Stimulated activated CD8-positive, alpha-beta memory T cell treated with anti-CD3 and anti-CD28 coated beads, Interleukin-15, amount 100 ng/mL, for 24 hours (primary cell): ENCODE measurements at regions not wholly inside any gene's neighbourhood (a gene's known extent, or its start where the extent isn't known, plus 50 kb on each side); places are given as distances from the start of the nearest gene placed in this dataset.
"Not testable (repeated sequence)": the region's sequence is repeated elsewhere in the genome, so short reads cannot be mapped to it uniquely, and the experiment has no call there.

Source experiments
- DNase-seq: peaks from one replicate; pipeline ENCODE4 v3.0.0-alpha.2; 2020; ENCODE audit warnings: low read depth

GRCh38 chr22:49525801-49526535 is 301.7 kb downstream of the BRD1 start:
- no peak for DNase-seq

GRCh38 chr22:49525360-49525759 is 302.3 kb downstream of the BRD1 start:
- no peak for DNase-seq

GRCh38 chr22:49524362-49524761 is 303.3 kb downstream of the BRD1 start:
- no peak for DNase-seq

- no peak for DNase-seq
Observed at GRCh38 chr22:49523374-49524008, 304.2 kb downstream of the BRD1 start.

- no peak for DNase-seq
Observed at GRCh38 chr22:49522582-49523373, 304.9 kb downstream of the BRD1 start.

- no peak for DNase-seq
Observed at GRCh38 chr22:49521787-49522224, 305.9 kb downstream of the BRD1 start.

GRCh38 chr22:49519117-49519737 is 308.4 kb downstream of the BRD1 start:
- DNase-seq, result no peak

- no peak for DNase-seq
Observed at GRCh38 chr22:49518436-49518970, 309.2 kb downstream of the BRD1 start.

- DNase-seq, result no peak
Observed at GRCh38 chr22:49517667-49518185, 309.9 kb downstream of the BRD1 start.

GRCh38 chr22:49517211-49517610 is 310.5 kb downstream of the BRD1 start:
- no peak for DNase-seq

- DNase-seq, result no peak
Observed at GRCh38 chr22:49515475-49515874, 312.2 kb downstream of the BRD1 start.

GRCh38 chr22:49514641-49515040 is 313.0 kb downstream of the BRD1 start:
- no peak for DNase-seq

- DNase-seq, result no peak
Observed at GRCh38 chr22:49514211-49514610, 313.5 kb downstream of the BRD1 start.

GRCh38 chr22:49513358-49513851 is 314.3 kb downstream of the BRD1 start:
- no peak for DNase-seq

GRCh38 chr22:49512487-49513165 is 315.0 kb downstream of the BRD1 start:
- no peak for DNase-seq

- DNase-seq, result not testable (repeated sequence)
Observed at GRCh38 chr22:49511393-49512189, 316.1 kb downstream of the BRD1 start.

- no peak for DNase-seq
Observed at GRCh38 chr22:49510718-49511117, 317.0 kb downstream of the BRD1 start.

GRCh38 chr22:49509016-49509415 is 318.7 kb downstream of the BRD1 start:
- DNase-seq, result no peak

- DNase-seq, result no peak
Observed at GRCh38 chr22:49508561-49508960, 319.1 kb downstream of the BRD1 start.

- no peak for DNase-seq
Observed at GRCh38 chr22:49507607-49508292, 319.9 kb downstream of the BRD1 start.
